Keratinocyte (primary cell): ENCODE measurements at regions not wholly inside any gene's neighbourhood (a gene's known extent, or its start where the extent isn't known, plus 50 kb on each side); places are given as distances from the start of the nearest gene placed in this dataset.

Experiments
- CTCF ChIP-seq, 3 experiments: IDR thresholded peaks in 1 of 3; conservative IDR thresholded peaks in 1 of 3; optimal IDR thresholded peaks in 1 of 3; 2 replicates in 2 of 3; 3 replicates in 1 of 3; pipeline versions ENCODE3 to v1.5.1; 2011; ENCODE audit warnings: low read length in 3 of 3, mild to moderate bottlenecking in 3 of 3, moderate library complexity in 2 of 3, control low read depth in 1 of 3, inconsistent platforms in 1 of 3; ENCODE audit not compliant: insufficient read depth in 2 of 3; ENCODE audit errors: extremely low read depth in 1 of 3
- EZH2 ChIP-seq: IDR thresholded peaks from one replicate; pipeline ENCODE4 v1.6.1; 2012; ENCODE audit warnings: inconsistent platforms, mild to moderate bottlenecking, low read length, moderate library complexity

DNA sequence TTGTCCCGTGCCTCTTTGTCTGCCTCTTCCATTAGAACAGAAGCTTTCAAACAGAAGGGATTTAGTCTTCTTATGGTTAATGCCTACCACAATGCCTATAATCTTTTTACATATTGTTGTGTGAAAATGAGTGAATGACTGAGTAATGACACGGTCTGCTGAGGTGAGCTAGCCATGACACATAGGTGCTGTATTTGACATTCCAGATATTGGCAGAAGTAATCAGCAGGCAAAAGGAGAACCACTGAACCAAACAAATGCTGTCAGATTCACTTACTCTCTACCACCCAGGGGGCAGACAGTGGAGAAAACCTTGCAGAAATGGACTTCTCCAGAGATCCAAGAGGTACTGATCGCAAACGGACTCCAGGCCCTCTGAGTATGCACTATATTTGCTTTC lies 377.2 kb upstream of the VWC2 start:
- no peak for TF ChIP-seq CTCF (optimal IDR thresholded peaks at IDR 0.05 in 1 of 3, IDR thresholded peaks at IDR 0.05 in 1 of 3, conservative IDR thresholded peaks at IDR 0.05 in 1 of 3; ENCODE audit: extremely low read depth in 1 of 3, insufficient read depth in 2 of 3, low read length in 3 of 3)
- no peak for TF ChIP-seq EZH2
